ENCODE measurements at regions not wholly inside any gene's neighbourhood (a gene's known extent, or its start where the extent isn't known, plus 50 kb on each side); places are given as distances from the start of the nearest gene placed in this dataset.

DNA sequence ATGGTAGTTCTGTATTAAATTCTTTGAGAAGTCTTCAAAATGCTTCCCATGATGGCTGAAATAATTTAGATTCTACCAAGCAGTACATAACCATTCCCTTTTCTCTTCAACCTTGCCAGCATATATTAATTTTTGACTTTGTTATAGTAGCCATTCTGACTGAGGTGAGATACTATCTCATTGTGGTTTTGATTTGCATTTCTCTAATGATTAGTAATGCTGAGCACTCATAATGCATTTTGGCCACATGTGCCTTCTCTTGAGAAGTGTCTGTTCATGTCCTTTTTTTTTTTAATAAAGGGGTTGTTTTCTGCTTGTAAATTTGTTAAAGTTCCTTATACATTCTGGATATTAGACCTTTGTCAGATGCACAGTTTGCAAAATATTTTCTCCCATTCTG lies 173.9 kb downstream of the CALCRL start:
- in situ Hi-C loops (cut with MboI; ENCODE audit: low sequenced_read_pairs, unreplicated experiment) = no loop called here

DNA sequence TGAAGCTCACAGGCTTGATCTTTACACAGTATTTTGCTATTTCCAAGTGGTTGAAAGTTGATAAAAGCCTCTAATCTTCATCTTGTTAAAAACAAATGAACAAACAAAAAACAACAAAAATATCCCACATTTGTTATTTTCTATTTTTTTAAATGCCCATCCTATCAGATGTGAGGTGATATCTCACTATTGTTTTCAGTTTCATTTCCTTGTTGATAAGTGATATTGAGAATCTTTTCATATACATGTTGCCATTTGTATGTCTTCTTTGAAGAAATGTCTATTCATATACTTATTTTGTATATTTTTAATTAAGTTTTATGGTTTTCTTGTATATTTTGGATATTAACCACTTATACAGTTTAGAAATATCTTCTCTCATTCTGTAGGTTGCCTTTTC lies 175.8 kb downstream of the CALCRL start:
- no peak for DNase-seq (ENCODE audit: low spot score)
- in situ Hi-C loops (cut with MboI; ENCODE audit: low sequenced_read_pairs, unreplicated experiment) = no loop called here
- TF ChIP-seq, protein P1, sequence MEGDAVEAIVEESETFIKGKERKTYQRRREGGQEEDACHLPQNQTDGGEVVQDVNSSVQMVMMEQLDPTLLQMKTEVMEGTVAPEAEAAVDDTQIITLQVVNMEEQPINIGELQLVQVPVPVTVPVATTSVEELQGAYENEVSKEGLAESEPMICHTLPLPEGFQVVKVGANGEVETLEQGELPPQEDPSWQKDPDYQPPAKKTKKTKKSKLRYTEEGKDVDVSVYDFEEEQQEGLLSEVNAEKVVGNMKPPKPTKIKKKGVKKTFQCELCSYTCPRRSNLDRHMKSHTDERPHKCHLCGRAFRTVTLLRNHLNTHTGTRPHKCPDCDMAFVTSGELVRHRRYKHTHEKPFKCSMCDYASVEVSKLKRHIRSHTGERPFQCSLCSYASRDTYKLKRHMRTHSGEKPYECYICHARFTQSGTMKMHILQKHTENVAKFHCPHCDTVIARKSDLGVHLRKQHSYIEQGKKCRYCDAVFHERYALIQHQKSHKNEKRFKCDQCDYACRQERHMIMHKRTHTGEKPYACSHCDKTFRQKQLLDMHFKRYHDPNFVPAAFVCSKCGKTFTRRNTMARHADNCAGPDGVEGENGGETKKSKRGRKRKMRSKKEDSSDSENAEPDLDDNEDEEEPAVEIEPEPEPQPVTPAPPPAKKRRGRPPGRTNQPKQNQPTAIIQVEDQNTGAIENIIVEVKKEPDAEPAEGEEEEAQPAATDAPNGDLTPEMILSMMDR (IDR thresholded peaks at IDR 0.05; ENCODE audit: borderline replicate concordance, control extremely low read depth, extremely low read depth, insufficient read depth, missing control alignments) = no peak

More for the DNA sequence above, 173.9 kb downstream of the CALCRL start:
- DNase-seq (ENCODE audit: low spot score) = no peak
- TF ChIP-seq, protein P1 (IDR thresholded peaks at IDR 0.05; ENCODE audit: borderline replicate concordance, control extremely low read depth, extremely low read depth, insufficient read depth, missing control alignments) = no peak

DNA sequence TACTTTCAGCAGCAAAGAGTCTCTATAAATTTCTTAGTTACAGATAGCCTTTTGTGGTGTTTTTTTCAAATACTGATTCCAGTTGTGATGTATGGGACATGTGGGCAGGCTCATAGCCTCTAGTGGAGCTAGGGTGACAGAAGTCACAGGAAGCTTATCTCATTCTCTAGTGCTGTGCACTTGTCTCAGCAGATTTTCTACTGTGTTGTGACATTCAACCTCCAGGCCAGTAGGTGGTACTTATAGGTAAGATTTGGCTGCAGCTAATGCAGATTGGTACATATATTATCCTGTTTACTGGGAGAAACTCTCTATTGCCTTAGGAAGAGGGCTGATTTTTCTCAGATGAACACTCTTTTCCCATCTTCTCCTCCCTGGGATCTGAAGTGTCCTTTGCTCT lies 176.2 kb downstream of the CALCRL start:
- TF ChIP-seq, protein P1 (IDR thresholded peaks at IDR 0.05; ENCODE audit: borderline replicate concordance, control extremely low read depth, extremely low read depth, insufficient read depth, missing control alignments) = no peak
- in situ Hi-C loops (cut with MboI; ENCODE audit: low sequenced_read_pairs, unreplicated experiment) = no loop called here
- no peak for DNase-seq (ENCODE audit: low spot score)

DNA sequence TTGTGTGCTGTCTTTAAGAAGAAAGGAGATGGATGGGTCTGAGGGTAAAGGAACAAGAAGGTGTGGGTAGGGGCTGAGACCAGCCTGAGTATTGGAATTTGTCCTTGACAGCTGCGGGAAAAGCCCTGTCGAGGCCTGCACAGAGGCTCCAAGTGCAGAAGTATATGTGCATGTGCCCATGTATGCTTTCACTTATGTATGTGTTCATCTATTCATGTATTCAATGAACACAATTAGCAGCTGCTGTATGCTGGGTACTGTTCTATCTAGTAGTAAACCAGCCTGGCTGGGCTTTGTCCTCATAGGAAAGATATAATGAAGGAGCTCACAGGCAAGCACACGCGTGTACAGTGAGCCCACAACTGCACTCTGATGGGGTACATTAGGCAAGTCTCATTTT lies 181.4 kb downstream of the CALCRL start:
- in situ Hi-C loops (cut with MboI; ENCODE audit: low sequenced_read_pairs, unreplicated experiment) = no loop called here
- DNase-seq (ENCODE audit: low spot score) = no peak
- TF ChIP-seq, protein P1 (IDR thresholded peaks at IDR 0.05; ENCODE audit: borderline replicate concordance, control extremely low read depth, extremely low read depth, insufficient read depth, missing control alignments) = no peak

DNA sequence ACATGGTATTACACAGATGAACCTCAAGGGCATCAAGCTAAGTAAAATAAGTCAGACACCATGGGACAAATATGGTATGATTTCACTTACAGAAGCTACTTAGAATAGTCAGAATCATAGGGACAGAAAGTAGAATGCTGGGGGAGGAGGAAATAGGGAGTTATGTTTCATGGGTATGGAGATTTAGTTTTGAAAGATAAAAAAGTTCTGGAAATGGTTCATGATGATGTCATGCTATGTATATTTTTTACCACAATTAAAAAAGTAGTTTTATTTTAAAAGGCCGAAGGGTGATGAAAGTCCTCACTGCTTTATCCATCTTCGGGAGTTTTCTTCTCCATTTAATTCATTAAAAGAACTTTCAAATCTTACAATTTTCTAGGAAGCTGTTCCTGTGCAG lies 181.9 kb downstream of the CALCRL start:
- TF ChIP-seq, protein P1 (IDR thresholded peaks at IDR 0.05; ENCODE audit: borderline replicate concordance, control extremely low read depth, extremely low read depth, insufficient read depth, missing control alignments) = no peak
- in situ Hi-C loops (cut with MboI; ENCODE audit: low sequenced_read_pairs, unreplicated experiment) = no loop called here
- no peak for DNase-seq (ENCODE audit: low spot score)

DNA sequence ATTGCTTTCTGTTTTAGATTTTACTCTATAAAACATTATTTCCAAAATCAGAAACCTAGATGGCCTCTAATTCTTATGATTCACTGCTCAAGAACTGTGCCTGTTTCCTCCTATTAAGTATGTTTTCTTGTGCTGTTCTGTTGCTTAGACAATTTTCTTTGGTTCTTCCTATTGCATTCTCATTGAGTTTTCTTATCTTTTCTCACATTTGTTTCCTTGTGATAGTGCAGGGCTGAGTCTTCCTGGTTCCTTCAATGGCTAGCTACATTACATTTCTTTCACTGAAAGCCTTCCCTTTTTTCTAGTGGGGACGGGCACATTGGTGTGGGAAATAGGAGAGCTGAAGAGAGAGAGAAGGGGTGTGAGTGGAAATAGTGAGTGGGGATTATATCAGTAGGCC lies 183.4 kb downstream of the CALCRL start:
- TF ChIP-seq, protein P1 (IDR thresholded peaks at IDR 0.05; ENCODE audit: borderline replicate concordance, control extremely low read depth, extremely low read depth, insufficient read depth, missing control alignments) = no peak
- DNase-seq (ENCODE audit: low spot score) = no peak
- in situ Hi-C loops (cut with MboI; ENCODE audit: low sequenced_read_pairs, unreplicated experiment) = no loop called here

Measured in GM13976 (cell line).